H1 (cell line): ENCODE measurements at regions not wholly inside any gene's neighbourhood (a gene's known extent, or its start where the extent isn't known, plus 50 kb on each side); places are given as distances from the start of the nearest gene placed in this dataset.

Source experiments
- CTCF ChIA-PET: fragments of 300-600 bp; sonication (Branson Sonifier 250); formaldehyde crosslinking; loops from one replicate; lab custom pipeline; 2021; ENCODE audit not compliant: partially characterized antibody; lab: Charles Lee
- POLR2A ChIA-PET: fragments of 300-600 bp; sonication (Branson Sonifier 250); formaldehyde crosslinking; loops from one replicate; lab custom pipeline; 2021; ENCODE audit warnings: inconsistent platforms; ENCODE audit not compliant: partially characterized antibody; lab: Charles Lee
- DNase-seq, 2 experiments: peaks; one replicate each; pipeline versions ENCODE4 v3.0.0 to v3.0.0-alpha.2; 2010 to 2022; ENCODE audit warnings: low spot score in 2 of 2, low read depth in 1 of 2, mixed read lengths in 1 of 2
- FAIRE-seq: peaks from 2 replicates; lab custom pipeline; 2011; peaks lifted over from hg19 to GRCh38; lab: Jason Lieb, UNC
- H2AFZ ChIP-seq: 2 replicates; pipeline ENCODE4 v1.8.1; 2012; ENCODE audit warnings: low read length, inconsistent platforms
- H2AK5ac ChIP-seq: 2 replicates; pipeline ENCODE4 v1.6.1; 2013; ENCODE audit warnings: low read depth, low read length
- H2BK120ac ChIP-seq: replicated peaks from 2 replicates; pipeline ENCODE3; 2013; ENCODE audit warnings: low read depth, low read length, inconsistent platforms
- H2BK12ac ChIP-seq: 2 replicates; pipeline ENCODE4 v1.6.1; 2013; ENCODE audit warnings: low read depth, low read length
- H2BK15ac ChIP-seq: 2 replicates; pipeline ENCODE4 v1.6.1; 2013; ENCODE audit warnings: low read length
- H2BK20ac ChIP-seq: 2 replicates; pipeline ENCODE4 v1.6.1; 2013; ENCODE audit warnings: low read length
- H2BK5ac ChIP-seq: 2 replicates; pipeline ENCODE4 v1.6.1; 2013; ENCODE audit warnings: low read depth, low read length
- H3K14ac ChIP-seq: 2 replicates; pipeline ENCODE4 v1.6.1; 2013; ENCODE audit warnings: inconsistent platforms; ENCODE audit not compliant: insufficient read length
- H3K18ac ChIP-seq: 2 replicates; pipeline ENCODE4 v1.6.1; 2013; ENCODE audit warnings: low read length; ENCODE audit errors: extremely low read depth
- H3K23ac ChIP-seq: 2 replicates; pipeline ENCODE4 v1.6.1; 2013; ENCODE audit warnings: inconsistent platforms; ENCODE audit not compliant: insufficient read length
- H3K23me2 ChIP-seq: 2 replicates; pipeline ENCODE4 v1.6.1; 2013; ENCODE audit warnings: low read depth, low read length
- H3K27ac ChIP-seq: 2 replicates; pipeline ENCODE4 v1.6.1; 2011; ENCODE audit warnings: low read depth, low read length, inconsistent platforms
- H3K27me3 ChIP-seq, 4 experiments: replicated peaks in 1 of 4; 1 replicate in 1 of 4; 2 replicates in 3 of 4; pipeline versions ENCODE4 v1.6.1 to v1.8.1; 2011 to 2013; ENCODE audit warnings: low read length in 3 of 4, mild to moderate bottlenecking in 3 of 4, inconsistent platforms in 2 of 4, mixed read lengths in 2 of 4, moderate library complexity in 1 of 4; ENCODE audit not compliant: control insufficient read depth in 3 of 4, insufficient read depth in 3 of 4; ENCODE audit errors: extremely low read depth in 1 of 4
- H3K36me3 ChIP-seq, 4 experiments: 2 replicates each; pipeline versions ENCODE4 v1.6.1 to v1.8.1; 2011 to 2013; ENCODE audit warnings: mild to moderate bottlenecking in 4 of 4, low read length in 3 of 4, moderate library complexity in 2 of 4, control low read depth in 1 of 4, inconsistent platforms in 1 of 4; ENCODE audit not compliant: insufficient read depth in 4 of 4, control insufficient read depth in 2 of 4
- H3K4ac ChIP-seq: replicated peaks from 2 replicates; pipeline ENCODE3; 2013; ENCODE audit warnings: low read length, low read depth, mixed read lengths, inconsistent platforms; ENCODE audit not compliant: insufficient read length
- H3K4me1 ChIP-seq, 4 experiments: replicated peaks in 1 of 4; 1 replicate in 1 of 4; 2 replicates in 3 of 4; pipeline versions ENCODE4 v1.6.1 to v1.8.1; 2011 to 2013; ENCODE audit warnings: low read length in 3 of 4, inconsistent platforms in 2 of 4, mixed read lengths in 1 of 4; ENCODE audit not compliant: insufficient read depth in 4 of 4, control insufficient read depth in 3 of 4
- H3K4me2 ChIP-seq, 2 experiments: 2 replicates each; pipeline versions ENCODE4 v1.6.1 to v1.8.1; 2011 to 2013; ENCODE audit warnings: low read depth in 2 of 2, low read length in 2 of 2, control low read depth in 1 of 2, inconsistent platforms in 1 of 2, mild to moderate bottlenecking in 1 of 2; ENCODE audit not compliant: insufficient read depth in 1 of 2
- H3K4me3 ChIP-seq, 4 experiments: fragments of 200-600, 300-600 bp in 1 of 4; sonication (generic), shearing (Covaris generic), sonication (Bioruptor Twin) in 1 of 4; 2 replicates each; pipeline versions ENCODE4 v1.5.1 to v1.8.1; 2011 to 2016; ENCODE audit warnings: low read length in 4 of 4, low read depth in 3 of 4, control low read depth in 2 of 4, inconsistent platforms in 2 of 4, mild to moderate bottlenecking in 2 of 4, mixed read lengths in 1 of 4, moderate library complexity in 1 of 4; ENCODE audit not compliant: insufficient read depth in 2 of 4; ENCODE audit errors: extremely low read depth in 1 of 4
- H3K56ac ChIP-seq: replicated peaks from 2 replicates; pipeline ENCODE3; 2013; ENCODE audit warnings: low read depth, mild to moderate bottlenecking, mixed read lengths, low read length, inconsistent platforms; ENCODE audit not compliant: insufficient read length
- H3K79me1 ChIP-seq: 2 replicates; pipeline ENCODE4 v1.6.1; 2013; ENCODE audit warnings: low read depth, low read length, control low read depth
- H3K79me2 ChIP-seq, 2 experiments: 2 replicates each; pipeline versions ENCODE4 v1.6.1 to v1.8.1; 2012 to 2013; ENCODE audit warnings: low read length in 2 of 2, mild to moderate bottlenecking in 2 of 2, inconsistent platforms in 1 of 2; ENCODE audit not compliant: insufficient read depth in 2 of 2, control insufficient read depth in 1 of 2
- H3K9ac ChIP-seq, 4 experiments: replicated peaks in 1 of 4; 1 replicate in 1 of 4; 2 replicates in 3 of 4; pipeline versions ENCODE4 v1.6.1 to v1.8.1; 2011 to 2013; ENCODE audit warnings: low read depth in 3 of 4, low read length in 3 of 4, control low read depth in 2 of 4, mild to moderate bottlenecking in 2 of 4, moderate library complexity in 2 of 4, inconsistent platforms in 1 of 4; ENCODE audit errors: extremely low read depth in 1 of 4
- H3K9me3 ChIP-seq, 2 experiments: 2 replicates each; pipeline versions ENCODE4 v1.6.1 to v1.8.1; 2012 to 2013; ENCODE audit warnings: mild to moderate bottlenecking in 2 of 2, moderate library complexity in 2 of 2, control low read depth in 1 of 2, inconsistent platforms in 1 of 2, low read depth in 1 of 2, low read length in 1 of 2, mixed read lengths in 1 of 2; ENCODE audit not compliant: insufficient read depth in 2 of 2
- H4K20me1 ChIP-seq, 2 experiments: replicated peaks in 1 of 2; 2 replicates each; pipeline versions ENCODE3 to v1.8.1; 2011 to 2013; ENCODE audit warnings: inconsistent platforms in 2 of 2, low read length in 2 of 2, mild to moderate bottlenecking in 1 of 2; ENCODE audit not compliant: insufficient read depth in 2 of 2, control insufficient read depth in 1 of 2
- H4K5ac ChIP-seq: 2 replicates; pipeline ENCODE4 v1.6.1; 2013; ENCODE audit warnings: low read length, low read depth, mixed read lengths, inconsistent platforms; ENCODE audit not compliant: insufficient read length
- H4K8ac ChIP-seq: 2 replicates; pipeline ENCODE4 v1.8.0; 2013; ENCODE audit warnings: mild to moderate bottlenecking, moderate library complexity, low read length, inconsistent platforms; ENCODE audit not compliant: insufficient read depth; ENCODE audit errors: extremely low read depth
- H4K91ac ChIP-seq: replicated peaks from 2 replicates; pipeline ENCODE3; 2013; ENCODE audit warnings: low read length, mixed read lengths, inconsistent platforms; ENCODE audit not compliant: insufficient read length
- BRCA1 ChIP-seq: IDR thresholded peaks from 2 replicates; pipeline ENCODE4 v1.6.1; 2012; ENCODE audit warnings: low read depth, low read length, improper control_type of control experiment
- CEBPB ChIP-seq: IDR thresholded peaks from 2 replicates; pipeline ENCODE4 v1.6.1; 2012; ENCODE audit warnings: low read depth, low read length
- CHD2 ChIP-seq: IDR thresholded peaks from 2 replicates; pipeline ENCODE4 v1.6.1; 2012; ENCODE audit warnings: low read length, improper control_type of control experiment
- EZH2 ChIP-seq: fragments of 200-600 bp; sonication (generic); IDR thresholded peaks from 2 replicates; pipeline ENCODE4 v1.7.1; 2012; ENCODE audit warnings: low read depth, mild to moderate bottlenecking, moderate library complexity, low read length, inconsistent platforms; ENCODE audit not compliant: severe bottlenecking
- GABPA ChIP-seq: IDR thresholded peaks from 2 replicates; pipeline ENCODE4 v1.6.1; 2011; ENCODE audit warnings: mild to moderate bottlenecking, low read length, moderate library complexity, borderline replicate concordance; ENCODE audit not compliant: insufficient read depth
- HDAC2 ChIP-seq, 2 experiments: fragments of 300-600 bp in 1 of 2; sonication (generic) in 1 of 2; IDR thresholded peaks; 2 replicates each; pipeline ENCODE4 v1.6.1; 2011 to 2012; ENCODE audit warnings: low read depth in 2 of 2, low read length in 2 of 2, mild to moderate bottlenecking in 2 of 2, moderate library complexity in 2 of 2, borderline replicate concordance in 1 of 2, inconsistent platforms in 1 of 2
- KDM5A ChIP-seq: fragments of 200-600 bp; IDR thresholded peaks from 2 replicates; pipeline ENCODE4 v1.7.1; 2012; ENCODE audit warnings: mild to moderate bottlenecking, low read length, inconsistent platforms, mixed read lengths
- NRF1 ChIP-seq: IDR thresholded peaks from 2 replicates; pipeline ENCODE4 v1.6.1; 2011; ENCODE audit warnings: mild to moderate bottlenecking, low read depth, low read length, improper control_type of control experiment
- RNF2 ChIP-seq: fragments of 200-900, 300-1000 bp; sonication (generic); IDR thresholded peaks from 2 replicates; pipeline ENCODE4 v1.7.1; 2016; ENCODE audit warnings: borderline replicate concordance, low read depth, mild to moderate bottlenecking, antibody characterized with exemption, low read length; ENCODE audit not compliant: poor library complexity, severe bottlenecking; ENCODE audit errors: missing control alignments
- SIX5 ChIP-seq: IDR thresholded peaks from 2 replicates; pipeline ENCODE4 v1.6.1; 2011; ENCODE audit warnings: mild to moderate bottlenecking, low read depth, low read length
- TAF1 ChIP-seq: IDR thresholded peaks from 2 replicates; pipeline ENCODE4 v1.6.1; 2011; ENCODE audit warnings: mild to moderate bottlenecking, low read depth, low read length

GRCh38 chr22:23001463-23001862 lies 68.9 kb upstream of the GNAZ start:
- no peak overlapping the region for H2BK120ac ChIP-seq
- no peak overlapping the region for H2BK15ac ChIP-seq
- H3K4me2 ChIP-seq: no peak overlapping the region
- no peaks in the 10 kb centered on the region for H3K79me2 ChIP-seq
- H3K4ac ChIP-seq: no peak overlapping the region
- no peaks in the 10 kb centered on the region for H3K23me2 ChIP-seq
- H3K27ac ChIP-seq: no peak overlapping the region
- no peak overlapping the region for H4K5ac ChIP-seq
- ChIA-PET CTCF (no interaction called here), POLR2A (no interaction called here)
- H4K91ac ChIP-seq: no peak overlapping the region
- H2AFZ ChIP-seq: no peak overlapping the region
- no peak overlapping the region for H3K56ac ChIP-seq
- H3K9me3 ChIP-seq: peaks cover 6 to 8% of the 10 kb centered on the region in 2 experiments; a peak in 3 of 4 replicates
- no peaks in the 10 kb centered on the region for H3K79me1 ChIP-seq
- no peak overlapping the region for H2BK20ac ChIP-seq
- H2AK5ac ChIP-seq: no peak overlapping the region
- no peak for FAIRE-seq
- no peak overlapping the region for H2BK12ac ChIP-seq
- H3K9ac ChIP-seq: no peak overlapping the region
- H3K27me3 ChIP-seq: peaks cover 0 to 4% (median 3%) of the 10 kb centered on the region in 4 experiments; a peak in 3 of 7 replicates
- no peak overlapping the region for H3K18ac ChIP-seq
- H3K4me1 ChIP-seq: no peaks in the 10 kb centered on the region
- no peaks in the 10 kb centered on the region for H3K36me3 ChIP-seq
- H4K8ac ChIP-seq: no peak overlapping the region
- no peak overlapping the region for H3K14ac ChIP-seq
- H3K23ac ChIP-seq: no peak overlapping the region
- no peaks in the 10 kb centered on the region for H4K20me1 ChIP-seq
- H3K4me3 ChIP-seq: no peak overlapping the region
- H2BK5ac ChIP-seq: no peak overlapping the region
- DNase-seq: no peak
- TF ChIP-seq SIX5: no peak
- TF ChIP-seq HDAC2 (IDR thresholded peaks at IDR 0.05; ENCODE audit: borderline replicate concordance in 1 of 2, low read depth in 2 of 2, low read length in 2 of 2): no peak
- TF ChIP-seq EZH2: no peak
- TF ChIP-seq NRF1: no peak
- TF ChIP-seq BRCA1: no peak
- TF ChIP-seq CEBPB: no peak
- TF ChIP-seq RNF2: no peak
- no peak for TF ChIP-seq TAF1
- TF ChIP-seq CHD2: no peak
- no peak for TF ChIP-seq KDM5A
- TF ChIP-seq GABPA: no peak
